ENCODE measurements at regions not wholly inside any gene's neighbourhood (a gene's known extent, or its start where the extent isn't known, plus 50 kb on each side); places are given as distances from the start of the nearest gene placed in this dataset.

DNA sequence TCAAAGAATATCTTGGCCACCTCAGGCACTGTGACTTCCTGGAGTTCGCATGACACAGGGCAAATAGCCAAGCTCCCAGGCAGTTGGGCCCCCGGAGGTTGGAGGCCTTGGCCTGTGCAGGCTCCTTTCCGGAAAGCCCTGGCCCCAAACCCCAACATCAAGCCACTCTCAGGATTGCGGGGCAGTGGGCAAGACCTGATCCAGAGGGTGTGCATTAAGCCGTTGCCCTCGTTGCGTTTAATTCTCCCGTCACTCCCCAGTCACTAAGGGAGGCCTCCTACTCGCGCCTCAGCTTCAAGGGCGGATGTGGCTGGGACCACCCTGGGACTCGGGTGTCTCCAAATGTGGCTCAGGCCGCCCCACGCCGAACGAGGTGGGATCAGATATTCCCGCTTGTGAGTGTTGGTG, 60.1 kb downstream of the TMEM174 start:
- no peaks in the 10 kb centered on the region for H3K36me3 ChIP-seq
- H3K27me3 ChIP-seq, result no peaks in the 10 kb centered on the region
- TF ChIP-seq EP300 (IDR thresholded peaks at IDR 0.05), result no peak
- no peak for TF ChIP-seq POLR2A (IDR thresholded peaks at IDR 0.05)
- TF ChIP-seq, protein P1, sequence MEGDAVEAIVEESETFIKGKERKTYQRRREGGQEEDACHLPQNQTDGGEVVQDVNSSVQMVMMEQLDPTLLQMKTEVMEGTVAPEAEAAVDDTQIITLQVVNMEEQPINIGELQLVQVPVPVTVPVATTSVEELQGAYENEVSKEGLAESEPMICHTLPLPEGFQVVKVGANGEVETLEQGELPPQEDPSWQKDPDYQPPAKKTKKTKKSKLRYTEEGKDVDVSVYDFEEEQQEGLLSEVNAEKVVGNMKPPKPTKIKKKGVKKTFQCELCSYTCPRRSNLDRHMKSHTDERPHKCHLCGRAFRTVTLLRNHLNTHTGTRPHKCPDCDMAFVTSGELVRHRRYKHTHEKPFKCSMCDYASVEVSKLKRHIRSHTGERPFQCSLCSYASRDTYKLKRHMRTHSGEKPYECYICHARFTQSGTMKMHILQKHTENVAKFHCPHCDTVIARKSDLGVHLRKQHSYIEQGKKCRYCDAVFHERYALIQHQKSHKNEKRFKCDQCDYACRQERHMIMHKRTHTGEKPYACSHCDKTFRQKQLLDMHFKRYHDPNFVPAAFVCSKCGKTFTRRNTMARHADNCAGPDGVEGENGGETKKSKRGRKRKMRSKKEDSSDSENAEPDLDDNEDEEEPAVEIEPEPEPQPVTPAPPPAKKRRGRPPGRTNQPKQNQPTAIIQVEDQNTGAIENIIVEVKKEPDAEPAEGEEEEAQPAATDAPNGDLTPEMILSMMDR (IDR thresholded peaks at IDR 0.05), result no peak
- no peaks in the 10 kb centered on the region for H3K9me3 ChIP-seq
- peaks cover 2% of the 10 kb centered on the region for H3K4me1 ChIP-seq (ENCODE audit: insufficient read depth)
- WGBS, 3 donors, result 11 to 20% (median 19%) methylated on average over 17 of the region's 17 CpGs
- intact Hi-C loops (cut with DNase I), result loop anchor here in 1 of 4 donors (10.0 kb wide), 1 partner anchor 212 kb away; the partner anchor contains the start of gene FOXD1
- DNase-seq, result no peak
- H3K4me3 ChIP-seq, result no peak overlapping the region
- no peak overlapping the region for H3K27ac ChIP-seq

DNA sequence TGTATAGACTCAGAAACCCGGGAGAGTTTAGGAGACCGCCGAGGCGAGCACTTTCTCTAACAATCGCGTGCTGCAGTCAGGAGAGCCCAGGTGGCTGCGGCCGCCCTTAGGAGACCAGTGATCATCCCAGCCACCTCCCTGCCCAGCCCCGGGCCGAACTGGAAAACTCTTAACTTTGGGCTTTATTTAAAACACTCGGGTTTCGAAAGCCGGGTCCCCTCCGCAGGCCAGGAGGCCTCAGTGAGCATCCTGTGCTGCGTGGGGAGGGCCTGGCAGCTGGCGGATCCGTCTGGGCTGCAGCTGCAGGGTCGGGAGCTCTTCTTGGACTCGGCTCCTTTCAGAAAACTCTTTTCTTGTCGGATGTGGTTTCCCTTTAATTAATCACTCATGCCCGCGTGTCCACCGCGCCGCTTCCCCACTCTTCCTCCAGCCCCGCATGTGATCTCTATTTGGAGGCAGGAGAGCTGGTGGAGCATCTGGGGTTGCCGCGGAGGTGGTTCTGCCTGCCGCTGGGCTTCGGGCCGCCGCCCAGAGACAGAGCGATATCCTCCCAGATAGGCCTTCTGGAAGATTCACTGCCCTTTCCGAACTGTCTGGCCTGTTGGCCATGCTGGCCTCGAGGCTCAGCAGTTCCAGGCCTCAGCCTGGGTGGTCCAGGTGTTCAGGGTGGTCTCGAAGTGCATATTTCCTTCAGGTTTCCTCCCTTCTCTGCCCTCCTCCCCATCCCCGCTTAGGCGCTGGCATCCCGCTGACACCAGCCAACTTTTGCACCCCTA, 59.5 kb downstream of the TMEM174 start:
- TF ChIP-seq POLR2A (IDR thresholded peaks at IDR 0.05), result no peak
- WGBS, 3 donors, result 19 to 40% (median 20%) methylated on average over 39 of the region's 39 CpGs
- H3K27me3 ChIP-seq, result no peaks in the 10 kb centered on the region
- no peak overlapping the region for H3K27ac ChIP-seq
- no peaks in the 10 kb centered on the region for H3K9me3 ChIP-seq
- H3K4me3 ChIP-seq, result no peak overlapping the region
- intact Hi-C loops (cut with DNase I), result loop anchor here in 1 of 4 donors (10.0 kb wide), 1 partner anchor 212 kb away; the partner anchor contains the start of gene FOXD1
- peaks cover 2% of the 10 kb centered on the region for H3K4me1 ChIP-seq (ENCODE audit: insufficient read depth)
- no peak for DNase-seq
- H3K36me3 ChIP-seq, result no peaks in the 10 kb centered on the region

DNA sequence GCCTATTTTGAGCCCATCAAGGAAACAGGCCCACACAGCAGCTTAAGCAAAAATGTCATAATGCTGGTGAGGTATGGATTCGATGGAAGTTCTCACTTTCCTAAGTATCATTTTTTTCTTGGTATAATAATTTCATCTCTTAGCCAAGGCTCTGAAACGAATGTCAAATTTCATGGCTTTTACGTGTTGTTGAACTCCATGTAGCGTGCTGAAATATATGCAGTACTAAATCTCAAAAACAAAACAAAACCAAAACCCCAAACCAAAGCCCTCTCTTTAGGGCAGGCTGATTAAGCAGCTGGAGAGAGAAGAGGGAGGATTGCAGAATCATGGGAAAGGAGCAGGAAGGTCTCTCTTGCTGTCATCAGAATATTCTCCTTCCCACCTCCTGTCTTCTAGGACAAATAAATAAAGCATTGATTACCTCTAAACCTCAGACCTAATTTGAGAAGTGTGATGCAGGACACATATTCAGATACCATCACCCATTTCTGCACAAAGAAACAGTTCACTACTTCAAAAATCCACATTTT, 58.3 kb downstream of the TMEM174 start:
- intact Hi-C loops (cut with DNase I), result loop anchor here in 1 of 4 donors (10.0 kb wide), 1 partner anchor 213 kb away; the partner anchor contains the start of gene FOXD1
- TF ChIP-seq, protein P1 (IDR thresholded peaks at IDR 0.05), result no peak
- TF ChIP-seq EP300 (IDR thresholded peaks at IDR 0.05), result no peak
- no peak for TF ChIP-seq POLR2A (IDR thresholded peaks at IDR 0.05)
- Histone ChIP-seq H3K4me1 (ENCODE audit: insufficient read depth) (peaks cover 2% of the 10 kb centered on the region), H3K4me3 (no peak overlapping the region), H3K36me3 (no peaks in the 10 kb centered on the region), H3K9me3 (no peaks in the 10 kb centered on the region), H3K27me3 (no peaks in the 10 kb centered on the region), H3K27ac (no peak overlapping the region)
- no peak for DNase-seq
- WGBS, 3 donors, result 77 to 82% (median 82%) methylated on average over 4 of the region's 4 CpGs

DNA sequence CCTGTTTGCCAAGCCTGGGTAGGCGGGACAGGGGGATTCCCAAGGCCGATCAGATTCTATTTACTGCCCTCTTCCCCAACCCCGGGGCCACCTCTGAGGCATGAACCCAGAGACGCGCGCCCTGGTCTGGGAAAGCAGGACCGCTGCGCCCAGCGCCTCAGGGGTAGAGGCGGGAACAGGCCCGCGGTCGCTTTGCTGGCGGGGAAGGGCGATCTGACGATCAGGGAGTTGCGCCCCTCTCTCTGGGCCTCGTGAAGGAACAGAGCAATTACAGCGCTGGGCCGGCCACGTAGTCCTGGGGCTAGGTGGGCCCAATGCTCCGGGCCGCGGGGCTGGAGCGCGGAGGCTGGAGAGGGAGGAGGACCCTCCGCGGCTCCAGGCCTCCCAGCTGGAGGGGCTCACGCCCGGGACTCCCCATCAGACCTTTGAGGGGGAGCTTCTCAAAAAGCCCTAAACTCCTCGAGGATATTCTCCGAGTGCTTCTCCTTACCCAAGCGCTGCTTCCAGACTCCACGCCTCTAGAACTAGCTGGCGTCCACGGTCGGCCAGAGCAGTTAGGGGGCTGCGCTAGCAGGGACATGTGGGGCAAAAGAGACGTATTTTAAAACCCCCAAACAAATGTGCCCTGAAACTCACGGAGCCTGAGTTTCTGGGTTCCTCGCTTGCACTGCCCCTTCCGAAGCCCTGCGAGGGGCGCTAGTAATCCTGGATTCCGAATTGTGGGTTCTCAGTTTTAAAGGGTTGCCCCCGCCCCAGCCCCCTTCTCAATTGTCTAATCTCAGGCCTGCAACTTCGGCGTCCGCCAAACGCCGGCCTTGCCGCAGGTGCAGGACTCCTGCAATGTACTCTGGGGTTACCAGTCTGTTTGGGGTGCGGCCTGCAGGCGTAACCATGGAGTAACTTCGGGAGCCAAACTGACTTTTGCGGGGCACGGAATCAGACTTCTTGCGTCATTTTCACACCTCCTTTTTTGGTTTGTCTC, 57.6 kb downstream of the TMEM174 start:
- no peaks in the 10 kb centered on the region for H3K36me3 ChIP-seq
- H3K4me3 ChIP-seq, result no peak overlapping the region
- peaks cover 2% of the 10 kb centered on the region for H3K4me1 ChIP-seq (ENCODE audit: insufficient read depth)
- H3K9me3 ChIP-seq, result no peaks in the 10 kb centered on the region
- H3K27ac ChIP-seq, result no peak overlapping the region
- intact Hi-C loops (cut with DNase I), result loop anchor here in 1 of 4 donors (10.0 kb wide), 1 partner anchor 214 kb away; the partner anchor contains the start of gene FOXD1
- no peaks in the 10 kb centered on the region for H3K27me3 ChIP-seq
- DNase-seq, result no peak
- 26 to 37% (median 26%) methylated on average over 51 to 58 of the region's 58 CpGs for WGBS, 3 donors
- TF ChIP-seq POLR2A (IDR thresholded peaks at IDR 0.05) (no peak), EP300 (IDR thresholded peaks at IDR 0.05) (no peak)
- TF ChIP-seq, protein P1 (IDR thresholded peaks at IDR 0.05), result no peak

Data from ovary (tissue), 7 donors.